Left ventricle myocardium inferior (tissue), 1 donor: ENCODE measurements at regions not wholly inside any gene's neighbourhood (a gene's known extent, or its start where the extent isn't known, plus 50 kb on each side); places are given as distances from the start of the nearest gene placed in this dataset.

Source experiments
- DNase-seq: peaks from one replicate; pipeline ENCODE4 v3.0.0-alpha.2; 2020
- H3K27ac ChIP-seq: fragments of 200-600 bp; replicated peaks from 2 replicates; pipeline ENCODE4 v1.8.0; 2021
- H3K27me3 ChIP-seq: fragments of 200-600 bp; 2 replicates; pipeline ENCODE4 v1.8.0; 2021; ENCODE audit warnings: low read depth
- H3K36me3 ChIP-seq: fragments of 200-600 bp; 2 replicates; pipeline ENCODE4 v1.8.0; 2021
- H3K4me1 ChIP-seq: fragments of 200-600 bp; 2 replicates; pipeline ENCODE4 v1.8.0; 2021
- H3K4me3 ChIP-seq: fragments of 200-600 bp; 2 replicates; pipeline ENCODE4 v1.8.0; 2021; ENCODE audit warnings: mild to moderate bottlenecking, moderate library complexity
- H3K9me3 ChIP-seq: fragments of 200-600 bp; replicated peaks from 2 replicates; pipeline ENCODE4 v1.8.0; 2021
- intact Hi-C: fragments of 100-400 bp; cut with micrococcal nuclease; formaldehyde crosslinking; loops from one replicate; pipeline ENCODE4 v1.11.0; 2022
- TF ChIP-seq, protein P1 (sequence below): fragments of 200-600 bp; IDR thresholded peaks from 2 replicates; pipeline ENCODE4 v1.8.0; 2021; ENCODE audit warnings: antibody characterized with exemption, mild to moderate bottlenecking, borderline replicate concordance
- donor health status: DM: no; HTN: yes; CAD: no; lungs with severe emphysema.

DNA sequence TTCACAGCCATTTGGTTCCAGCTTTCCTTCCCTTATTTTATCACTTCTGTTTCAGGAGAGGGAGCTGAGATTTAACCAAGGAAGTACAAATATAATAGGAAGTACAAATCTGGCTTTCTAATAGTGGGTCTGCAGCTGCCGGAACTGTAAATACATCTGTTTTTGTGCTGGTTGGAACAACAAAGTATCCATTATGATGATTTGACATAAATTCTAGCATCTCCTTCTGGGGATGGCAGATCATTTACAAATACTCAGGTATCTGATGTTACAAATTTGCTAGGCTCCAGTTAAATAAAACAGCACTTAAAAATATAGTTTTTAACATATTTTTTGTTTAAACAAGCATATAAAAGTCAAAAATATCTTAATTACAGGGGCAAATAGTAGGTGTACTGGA, 131.3 kb upstream of the SMIM21 start:
- DNase-seq = no peak
- TF ChIP-seq, protein P1, sequence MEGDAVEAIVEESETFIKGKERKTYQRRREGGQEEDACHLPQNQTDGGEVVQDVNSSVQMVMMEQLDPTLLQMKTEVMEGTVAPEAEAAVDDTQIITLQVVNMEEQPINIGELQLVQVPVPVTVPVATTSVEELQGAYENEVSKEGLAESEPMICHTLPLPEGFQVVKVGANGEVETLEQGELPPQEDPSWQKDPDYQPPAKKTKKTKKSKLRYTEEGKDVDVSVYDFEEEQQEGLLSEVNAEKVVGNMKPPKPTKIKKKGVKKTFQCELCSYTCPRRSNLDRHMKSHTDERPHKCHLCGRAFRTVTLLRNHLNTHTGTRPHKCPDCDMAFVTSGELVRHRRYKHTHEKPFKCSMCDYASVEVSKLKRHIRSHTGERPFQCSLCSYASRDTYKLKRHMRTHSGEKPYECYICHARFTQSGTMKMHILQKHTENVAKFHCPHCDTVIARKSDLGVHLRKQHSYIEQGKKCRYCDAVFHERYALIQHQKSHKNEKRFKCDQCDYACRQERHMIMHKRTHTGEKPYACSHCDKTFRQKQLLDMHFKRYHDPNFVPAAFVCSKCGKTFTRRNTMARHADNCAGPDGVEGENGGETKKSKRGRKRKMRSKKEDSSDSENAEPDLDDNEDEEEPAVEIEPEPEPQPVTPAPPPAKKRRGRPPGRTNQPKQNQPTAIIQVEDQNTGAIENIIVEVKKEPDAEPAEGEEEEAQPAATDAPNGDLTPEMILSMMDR = no peak
- Histone ChIP-seq H3K36me3 (no peaks in the 10 kb centered on the region), H3K27me3 (peaks cover 5% of the 10 kb centered on the region), H3K4me1 (no peaks in the 10 kb centered on the region), H3K9me3 (no peaks in the 10 kb centered on the region), H3K27ac (no peak overlapping the region), H3K4me3 (no peak overlapping the region)
- intact Hi-C loops = no loop called here

DNA sequence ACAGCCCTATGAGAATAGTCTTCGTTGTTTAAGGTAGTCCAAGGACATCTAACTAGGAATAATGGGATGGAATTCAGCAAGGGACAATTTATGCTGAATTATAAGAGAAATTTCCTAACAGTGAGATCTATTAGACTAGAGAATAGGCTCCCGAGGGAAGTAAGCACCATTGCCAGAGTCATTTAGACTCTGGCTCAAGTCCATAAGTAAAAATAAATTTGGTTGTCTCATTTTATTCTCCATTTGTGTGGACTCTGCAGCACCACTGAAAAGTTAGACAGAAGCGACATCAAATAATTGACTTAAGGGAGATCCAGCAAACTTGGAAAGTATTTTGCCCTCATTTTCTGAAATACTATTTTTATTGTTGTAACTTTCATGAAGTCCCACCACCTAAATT, 129.3 kb upstream of the SMIM21 start:
- no peak overlapping the region for H3K4me3 ChIP-seq
- H3K4me1 ChIP-seq = no peaks in the 10 kb centered on the region
- H3K36me3 ChIP-seq = no peaks in the 10 kb centered on the region
- no peaks in the 10 kb centered on the region for H3K9me3 ChIP-seq
- peaks cover 8% of the 10 kb centered on the region for H3K27me3 ChIP-seq
- intact Hi-C loops = no loop called here
- TF ChIP-seq, protein P1 = no peak
- H3K27ac ChIP-seq = no peak overlapping the region
- DNase-seq = no peak

DNA sequence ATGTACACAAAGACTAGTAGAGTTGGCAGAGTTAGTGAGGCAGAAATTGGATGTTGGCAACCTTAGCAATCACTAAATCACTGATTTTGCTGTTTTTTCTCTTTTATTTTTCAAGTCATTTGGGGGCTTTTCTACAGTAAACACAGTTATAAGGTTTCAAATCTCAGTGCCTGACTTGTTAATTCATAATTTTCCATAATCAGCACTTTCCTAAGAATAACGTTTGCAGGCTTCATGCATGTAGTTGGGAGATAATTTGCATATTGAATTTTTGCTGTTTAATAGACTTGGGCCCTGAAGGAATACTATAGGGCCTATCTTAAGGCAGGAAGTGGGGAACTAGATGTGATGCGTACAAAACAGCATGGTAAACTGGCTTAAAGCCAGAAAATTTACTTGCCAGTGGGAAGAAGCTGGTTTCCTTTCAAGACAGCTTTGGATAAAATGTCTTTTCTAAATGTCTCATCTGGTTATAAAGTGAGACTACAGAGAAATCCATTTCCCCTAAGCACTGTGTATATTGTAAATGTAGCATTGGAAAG, 127.2 kb upstream of the SMIM21 start:
- no peak overlapping the region for H3K4me3 ChIP-seq
- H3K36me3 ChIP-seq = no peaks in the 10 kb centered on the region
- H3K27me3 ChIP-seq = peaks cover 21% of the 10 kb centered on the region
- no peak for DNase-seq
- TF ChIP-seq, protein P1 = no peak
- intact Hi-C loops = no loop called here
- H3K9me3 ChIP-seq = no peaks in the 10 kb centered on the region
- H3K27ac ChIP-seq = no peak overlapping the region
- no peaks in the 10 kb centered on the region for H3K4me1 ChIP-seq

DNA sequence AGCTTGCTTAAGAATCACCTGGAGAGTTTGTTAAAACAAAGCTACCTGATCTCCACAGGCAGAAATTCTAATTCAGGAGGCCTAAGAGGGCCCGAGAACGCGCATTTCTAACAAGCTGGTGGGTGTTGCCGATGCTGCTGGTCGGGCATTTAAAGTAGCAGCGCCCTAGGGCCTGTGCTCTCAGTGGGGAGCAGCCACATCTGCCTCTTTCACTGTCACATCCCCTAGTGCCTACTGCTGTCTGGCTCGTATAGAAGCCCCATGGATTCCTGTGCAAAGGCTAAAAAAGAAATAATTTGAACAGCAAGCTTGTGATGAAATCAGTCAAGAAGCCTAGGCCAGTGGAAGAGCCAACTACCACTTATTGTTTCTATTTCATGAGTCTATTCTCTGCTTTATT, 126.7 kb upstream of the SMIM21 start:
- DNase-seq = no peak
- no peaks in the 10 kb centered on the region for H3K36me3 ChIP-seq
- H3K4me3 ChIP-seq = no peak overlapping the region
- H3K27me3 ChIP-seq = peaks cover 24% of the 10 kb centered on the region
- no peak overlapping the region for H3K27ac ChIP-seq
- intact Hi-C loops = no loop called here
- TF ChIP-seq, protein P1 = no peak
- no peaks in the 10 kb centered on the region for H3K9me3 ChIP-seq
- H3K4me1 ChIP-seq = no peaks in the 10 kb centered on the region

DNA sequence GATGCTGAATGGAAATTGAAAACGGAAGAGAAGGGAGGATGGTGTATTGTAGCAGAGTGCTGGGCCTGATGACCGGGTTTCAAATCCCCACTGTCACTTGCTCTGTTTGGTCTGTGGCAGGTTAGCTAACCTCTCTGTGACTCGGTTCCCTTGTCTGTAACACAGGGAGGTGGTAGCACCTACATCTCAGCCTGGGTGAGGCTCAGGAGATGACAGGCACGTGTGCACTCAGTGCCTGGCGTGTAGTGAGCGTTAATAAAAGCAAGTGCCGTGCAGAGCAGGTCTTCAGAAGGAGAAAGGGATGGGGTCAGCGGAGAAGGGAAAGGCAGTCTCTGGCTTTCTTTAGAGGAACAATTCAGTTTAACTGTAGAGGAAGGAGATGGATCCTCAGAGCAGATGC, 125.5 kb upstream of the SMIM21 start:
- H3K4me3 ChIP-seq = no peak overlapping the region
- H3K36me3 ChIP-seq = no peaks in the 10 kb centered on the region
- intact Hi-C loops = no loop called here
- H3K27ac ChIP-seq = no peak overlapping the region
- no peaks in the 10 kb centered on the region for H3K4me1 ChIP-seq
- H3K27me3 ChIP-seq = peaks cover 33% of the 10 kb centered on the region
- TF ChIP-seq, protein P1 = no peak
- DNase-seq = no peak
- H3K9me3 ChIP-seq = no peaks in the 10 kb centered on the region
